ENCODE measurements at regions not wholly inside any gene's neighbourhood (a gene's known extent, or its start where the extent isn't known, plus 50 kb on each side); places are given as distances from the start of the nearest gene placed in this dataset.

DNA sequence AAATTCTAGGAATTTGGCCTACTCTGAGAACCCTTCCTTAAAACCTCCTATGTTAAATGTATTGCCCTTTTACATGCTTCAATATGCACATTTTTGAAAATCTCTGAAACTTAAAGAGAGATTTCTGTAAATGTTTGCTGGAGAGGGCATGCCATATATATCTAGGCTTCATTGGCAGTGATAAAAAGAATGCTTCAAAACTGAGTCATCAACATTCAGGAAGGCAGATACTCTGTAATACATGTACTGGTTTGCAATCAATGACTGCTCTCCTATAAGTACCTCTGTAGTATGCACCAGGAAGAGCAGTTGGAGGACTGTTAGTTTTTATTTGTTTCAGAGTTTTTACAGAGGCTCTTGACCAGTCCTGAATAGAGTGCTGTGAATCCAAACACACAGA is 739.9 kb downstream of the SLC16A7 start:
- TF ChIP-seq SUZ12 (IDR thresholded peaks at IDR 0.05) = no peak
- no peak for TF ChIP-seq FOXM1 (IDR thresholded peaks at IDR 0.05; ENCODE audit: borderline replicate concordance)
- TF ChIP-seq FOXK2 (IDR thresholded peaks at IDR 0.05) = no peak
- no peak for TF ChIP-seq LEF1 (IDR thresholded peaks at IDR 0.05; ENCODE audit: borderline replicate concordance)
- TF ChIP-seq, protein P1, sequence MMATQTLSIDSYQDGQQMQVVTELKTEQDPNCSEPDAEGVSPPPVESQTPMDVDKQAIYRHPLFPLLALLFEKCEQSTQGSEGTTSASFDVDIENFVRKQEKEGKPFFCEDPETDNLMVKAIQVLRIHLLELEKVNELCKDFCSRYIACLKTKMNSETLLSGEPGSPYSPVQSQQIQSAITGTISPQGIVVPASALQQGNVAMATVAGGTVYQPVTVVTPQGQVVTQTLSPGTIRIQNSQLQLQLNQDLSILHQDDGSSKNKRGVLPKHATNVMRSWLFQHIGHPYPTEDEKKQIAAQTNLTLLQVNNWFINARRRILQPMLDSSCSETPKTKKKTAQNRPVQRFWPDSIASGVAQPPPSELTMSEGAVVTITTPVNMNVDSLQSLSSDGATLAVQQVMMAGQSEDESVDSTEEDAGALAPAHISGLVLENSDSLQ (IDR thresholded peaks at IDR 0.05) = no peak
- TF ChIP-seq ZNF384 (IDR thresholded peaks at IDR 0.05) = no peak
- no peak for TF ChIP-seq BHLHE40 (IDR thresholded peaks at IDR 0.05; ENCODE audit: borderline replicate concordance)
- TF ChIP-seq TARDBP (IDR thresholded peaks at IDR 0.05) = no peak
- no peak for TF ChIP-seq CTBP1 (IDR thresholded peaks at IDR 0.05; ENCODE audit: borderline replicate concordance)
- TF ChIP-seq ARNT (IDR thresholded peaks at IDR 0.05) = no peak
- no peak for TF ChIP-seq SP1 (IDR thresholded peaks at IDR 0.05)
- no peak for TF ChIP-seq ELF4 (IDR thresholded peaks at IDR 0.05)
- TF ChIP-seq HDGF (IDR thresholded peaks at IDR 0.05; ENCODE audit: borderline replicate concordance) = no peak
- TF ChIP-seq FOXA1 (IDR thresholded peaks at IDR 0.05) = no peak

Data from HEK293T (cell line).